Keratinocyte (primary cell): ENCODE measurements at regions not wholly inside any gene's neighbourhood (a gene's known extent, or its start where the extent isn't known, plus 50 kb on each side); places are given as distances from the start of the nearest gene placed in this dataset.
A peak's percentile ranks its signal among the peaks of the same experiment; 100 is the strongest.

ENCODE experiments used
- DNase-seq: peaks from one replicate; pipeline ENCODE4 v3.0.0-alpha.2; 2011; ENCODE audit warnings: low read depth, missing footprints, low spot score
- FAIRE-seq: peaks from 2 replicates; lab custom pipeline; 2011; peaks lifted over from hg19 to GRCh38; lab: Jason Lieb, UNC
- H2AFZ ChIP-seq: 2 replicates; pipeline ENCODE4 v1.6.0; 2012; ENCODE audit warnings: low read length, control low read depth, inconsistent platforms; ENCODE audit not compliant: control insufficient read depth
- H3K27ac ChIP-seq: 2 replicates; pipeline ENCODE4 v1.5.1; 2011; ENCODE audit warnings: low read length; ENCODE audit not compliant: control insufficient read depth, insufficient read depth
- H3K27me3 ChIP-seq: 3 replicates; pipeline ENCODE4 v1.6.0; 2011; ENCODE audit warnings: low read length; ENCODE audit not compliant: control insufficient read depth, insufficient read depth; ENCODE audit errors: extremely low read depth
- H3K36me3 ChIP-seq, 2 experiments: 2 replicates in 1 of 2; 3 replicates in 1 of 2; pipeline ENCODE4 v1.5.1; 2011; ENCODE audit warnings: low read length in 2 of 2, mild to moderate bottlenecking in 1 of 2; ENCODE audit not compliant: control insufficient read depth in 2 of 2, insufficient read depth in 2 of 2; ENCODE audit errors: extremely low read depth in 1 of 2
- H3K4me1 ChIP-seq: 3 replicates; pipeline ENCODE4 v1.5.1; 2011; ENCODE audit warnings: low read length; ENCODE audit not compliant: control insufficient read depth, insufficient read depth; ENCODE audit errors: extremely low read depth
- H3K4me2 ChIP-seq: 3 replicates; pipeline ENCODE4 v1.6.0; 2011; ENCODE audit warnings: low read depth, low read length; ENCODE audit not compliant: control insufficient read depth, insufficient read depth; ENCODE audit errors: extremely low read depth
- H3K4me3 ChIP-seq, 3 experiments: fragments of 200-600 bp in 1 of 3; sonication (generic) in 1 of 3; 2 replicates in 2 of 3; 3 replicates in 1 of 3; pipeline ENCODE4 v1.5.1; 2011 to 2016; ENCODE audit warnings: low read length in 3 of 3, mild to moderate bottlenecking in 3 of 3, control low read depth in 2 of 3, inconsistent platforms in 1 of 3, low read depth in 1 of 3, mixed read lengths in 1 of 3, mixed run types in 1 of 3, moderate library complexity in 1 of 3; ENCODE audit not compliant: control insufficient read depth in 2 of 3, insufficient read depth in 2 of 3; ENCODE audit errors: extremely low read depth in 1 of 3
- H3K79me2 ChIP-seq: 2 replicates; pipeline ENCODE4 v1.6.0; 2012; ENCODE audit warnings: low read length; ENCODE audit not compliant: control insufficient read depth, insufficient read depth
- H3K9ac ChIP-seq: 3 replicates; pipeline ENCODE4 v1.6.0; 2011; ENCODE audit warnings: low read length; ENCODE audit not compliant: control insufficient read depth, insufficient read depth; ENCODE audit errors: extremely low read depth
- H3K9me1 ChIP-seq: 3 replicates; pipeline ENCODE4 v1.6.0; 2011; ENCODE audit warnings: low read length; ENCODE audit not compliant: control insufficient read depth, insufficient read depth; ENCODE audit errors: extremely low read depth
- H3K9me3 ChIP-seq: 2 replicates; pipeline ENCODE4 v1.5.1; 2012; ENCODE audit warnings: low read depth, low read length; ENCODE audit not compliant: control insufficient read depth
- H4K20me1 ChIP-seq: 3 replicates; pipeline ENCODE4 v1.6.0; 2011; ENCODE audit warnings: low read length; ENCODE audit not compliant: control insufficient read depth, insufficient read depth; ENCODE audit errors: extremely low read depth
- EZH2 ChIP-seq: IDR thresholded peaks from one replicate; pipeline ENCODE4 v1.6.1; 2012; ENCODE audit warnings: inconsistent platforms, mild to moderate bottlenecking, low read length, moderate library complexity
- dilution Hi-C: fragments of 300-500 bp; cut with MboI; formaldehyde crosslinking; loops from one replicate; pipeline ENCODE4 v1.7.0; 2020; ENCODE audit warnings: low sequenced_read_pairs; ENCODE audit not compliant: extremely low pct_ligation_motif_present
- TF ChIP-seq, protein P1 (sequence below), 3 experiments: IDR thresholded peaks in 1 of 3; conservative IDR thresholded peaks in 1 of 3; optimal IDR thresholded peaks in 1 of 3; 2 replicates in 2 of 3; 3 replicates in 1 of 3; pipeline versions ENCODE3 to v1.5.1; 2011; ENCODE audit warnings: low read length in 3 of 3, mild to moderate bottlenecking in 3 of 3, moderate library complexity in 2 of 3, control low read depth in 1 of 3, inconsistent platforms in 1 of 3; ENCODE audit not compliant: insufficient read depth in 2 of 3; ENCODE audit errors: extremely low read depth in 1 of 3

DNA sequence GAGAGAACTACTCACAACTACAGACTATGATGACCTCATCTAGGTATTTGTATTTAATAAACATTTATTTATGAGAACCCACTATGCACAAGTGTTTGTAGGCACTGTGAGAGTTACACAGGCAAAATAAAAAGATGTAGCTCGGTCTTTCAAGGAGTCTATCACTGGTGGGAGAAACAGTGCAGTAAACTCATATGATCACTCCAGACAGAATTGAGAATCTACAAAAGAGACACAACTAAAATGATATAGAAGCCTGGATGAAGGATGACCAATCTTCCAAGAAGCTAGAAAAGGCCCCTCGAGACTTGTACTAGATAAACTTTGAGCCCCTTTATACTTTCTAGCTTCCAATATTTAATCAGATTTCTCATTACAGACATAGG, 70.2 kb upstream of the ZBTB20 start:
- Histone ChIP-seq H3K36me3 (no peaks in the 10 kb centered on the region), H3K9me3 (no peaks in the 10 kb centered on the region), H3K9me1 (no peaks in the 10 kb centered on the region), H3K4me3 (no peak overlapping the region), H3K4me2 (no peak overlapping the region), H3K4me1 (peaks cover 4% of the 10 kb centered on the region), H3K9ac (no peak overlapping the region), H2AFZ (no peak overlapping the region), H4K20me1 (no peaks in the 10 kb centered on the region), H3K27me3 (peaks cover 4% of the 10 kb centered on the region), H3K27ac (no peak overlapping the region), H3K79me2 (no peaks in the 10 kb centered on the region)
- TF ChIP-seq EZH2, result no peak
- TF ChIP-seq, protein P1, sequence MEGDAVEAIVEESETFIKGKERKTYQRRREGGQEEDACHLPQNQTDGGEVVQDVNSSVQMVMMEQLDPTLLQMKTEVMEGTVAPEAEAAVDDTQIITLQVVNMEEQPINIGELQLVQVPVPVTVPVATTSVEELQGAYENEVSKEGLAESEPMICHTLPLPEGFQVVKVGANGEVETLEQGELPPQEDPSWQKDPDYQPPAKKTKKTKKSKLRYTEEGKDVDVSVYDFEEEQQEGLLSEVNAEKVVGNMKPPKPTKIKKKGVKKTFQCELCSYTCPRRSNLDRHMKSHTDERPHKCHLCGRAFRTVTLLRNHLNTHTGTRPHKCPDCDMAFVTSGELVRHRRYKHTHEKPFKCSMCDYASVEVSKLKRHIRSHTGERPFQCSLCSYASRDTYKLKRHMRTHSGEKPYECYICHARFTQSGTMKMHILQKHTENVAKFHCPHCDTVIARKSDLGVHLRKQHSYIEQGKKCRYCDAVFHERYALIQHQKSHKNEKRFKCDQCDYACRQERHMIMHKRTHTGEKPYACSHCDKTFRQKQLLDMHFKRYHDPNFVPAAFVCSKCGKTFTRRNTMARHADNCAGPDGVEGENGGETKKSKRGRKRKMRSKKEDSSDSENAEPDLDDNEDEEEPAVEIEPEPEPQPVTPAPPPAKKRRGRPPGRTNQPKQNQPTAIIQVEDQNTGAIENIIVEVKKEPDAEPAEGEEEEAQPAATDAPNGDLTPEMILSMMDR (optimal IDR thresholded peaks at IDR 0.05 in 1 of 3, IDR thresholded peaks at IDR 0.05 in 1 of 3, conservative IDR thresholded peaks at IDR 0.05 in 1 of 3; ENCODE audit: extremely low read depth in 1 of 3, insufficient read depth in 2 of 3, low read length in 3 of 3), result no peak
- dilution Hi-C loops, result no loop called here
- FAIRE-seq, result no peak
- DNase-seq, result no peak

DNA sequence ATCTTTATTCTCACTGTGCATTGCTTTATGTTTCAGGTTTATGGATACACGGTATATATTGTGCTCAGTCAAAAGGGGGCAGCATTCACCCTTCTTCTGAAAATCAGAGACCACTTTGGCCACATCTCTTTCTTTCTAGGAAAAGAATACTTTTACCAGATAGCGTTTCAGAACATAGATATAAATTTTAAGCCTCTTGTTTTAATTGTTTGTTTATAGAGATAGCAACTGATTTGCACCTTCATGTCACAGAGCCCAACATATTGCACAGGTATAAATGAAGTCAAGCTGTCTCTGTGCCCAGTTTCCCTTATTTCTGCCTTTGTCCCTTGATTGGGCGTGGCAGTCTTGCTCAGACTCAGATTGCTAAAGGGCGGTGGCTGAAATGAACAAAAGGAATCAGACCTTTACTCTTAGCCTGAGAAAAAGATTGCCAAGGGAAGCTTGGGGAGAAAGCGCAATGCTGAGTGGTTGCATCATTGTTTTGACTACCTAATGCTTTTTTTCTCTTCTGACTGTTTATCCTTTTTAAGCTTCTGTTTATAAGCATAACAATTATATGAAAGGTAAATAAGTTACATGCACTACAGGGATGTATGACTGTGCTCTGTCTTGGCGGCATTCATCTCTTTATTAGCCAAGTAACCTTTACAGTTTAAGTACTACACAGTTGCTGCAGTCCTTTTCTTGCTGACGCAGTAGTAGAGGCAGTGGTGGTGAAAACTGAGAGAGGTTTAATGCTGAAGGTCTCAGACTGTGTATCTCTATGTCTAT, 70.8 kb upstream of the ZBTB20 start:
- Histone ChIP-seq H4K20me1 (no peaks in the 10 kb centered on the region), H3K4me1 (peaks cover 4% of the 10 kb centered on the region), H3K27me3 (peaks cover 4% of the 10 kb centered on the region), H2AFZ (no peak overlapping the region), H3K9me3 (no peaks in the 10 kb centered on the region), H3K4me3 (no peak overlapping the region), H3K79me2 (no peaks in the 10 kb centered on the region), H3K27ac (no peak overlapping the region), H3K9me1 (no peaks in the 10 kb centered on the region), H3K36me3 (no peaks in the 10 kb centered on the region), H3K4me2 (peak overlapping the region; percentile 25), H3K9ac (no peak overlapping the region)
- peak; percentile 55 for FAIRE-seq
- no peak for TF ChIP-seq EZH2
- TF ChIP-seq, protein P1 (optimal IDR thresholded peaks at IDR 0.05 in 1 of 3, IDR thresholded peaks at IDR 0.05 in 1 of 3, conservative IDR thresholded peaks at IDR 0.05 in 1 of 3; ENCODE audit: extremely low read depth in 1 of 3, insufficient read depth in 2 of 3, low read length in 3 of 3), result peak in 2 of 3 experiments; percentile 44 to 63
- no peak for DNase-seq
- dilution Hi-C loops, result no loop called here
